DOHH2 (cell line): ENCODE measurements at regions not wholly inside any gene's neighbourhood (a gene's known extent, or its start where the extent isn't known, plus 50 kb on each side); places are given as distances from the start of the nearest gene placed in this dataset.

Source experiments
- EZH2phosphoT487 ChIP-seq: fragments of 200-600 bp; sonication (generic); IDR thresholded peaks from 2 replicates; pipeline ENCODE4 v1.6.1; 2017; ENCODE audit warnings: borderline replicate concordance, mild to moderate bottlenecking, antibody characterized with exemption, low read length, moderate library complexity, mixed read lengths
- TF ChIP-seq, protein P1 (sequence below): fragments of 200-600 bp; sonication (generic); IDR thresholded peaks from one replicate; pipeline ENCODE4 v1.5.1; 2014; ENCODE audit warnings: antibody characterized with exemption, mild to moderate bottlenecking, low read depth, low read length; ENCODE audit not compliant: poor library complexity, severe bottlenecking

DNA sequence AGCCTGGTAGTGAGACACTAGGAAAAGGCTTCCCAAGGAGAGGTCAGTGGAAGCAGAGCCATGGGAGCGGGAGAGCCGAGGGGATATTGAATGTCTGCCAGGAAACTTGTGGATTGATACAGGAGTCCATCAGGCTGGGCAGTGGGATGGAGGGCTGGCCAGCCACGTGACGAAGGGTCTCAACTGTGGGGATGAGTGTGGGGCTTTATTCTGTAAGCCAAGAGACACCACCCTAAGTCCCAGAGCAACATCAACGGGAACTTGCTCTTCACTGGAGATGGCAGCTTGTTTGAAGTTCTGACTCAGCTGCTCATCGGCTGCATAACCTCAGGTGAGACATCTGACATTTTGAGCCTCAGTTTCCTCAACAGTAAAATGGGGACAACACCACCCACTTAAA, 197.8 kb downstream of the VRK1 start:
- TF ChIP-seq, protein P1, sequence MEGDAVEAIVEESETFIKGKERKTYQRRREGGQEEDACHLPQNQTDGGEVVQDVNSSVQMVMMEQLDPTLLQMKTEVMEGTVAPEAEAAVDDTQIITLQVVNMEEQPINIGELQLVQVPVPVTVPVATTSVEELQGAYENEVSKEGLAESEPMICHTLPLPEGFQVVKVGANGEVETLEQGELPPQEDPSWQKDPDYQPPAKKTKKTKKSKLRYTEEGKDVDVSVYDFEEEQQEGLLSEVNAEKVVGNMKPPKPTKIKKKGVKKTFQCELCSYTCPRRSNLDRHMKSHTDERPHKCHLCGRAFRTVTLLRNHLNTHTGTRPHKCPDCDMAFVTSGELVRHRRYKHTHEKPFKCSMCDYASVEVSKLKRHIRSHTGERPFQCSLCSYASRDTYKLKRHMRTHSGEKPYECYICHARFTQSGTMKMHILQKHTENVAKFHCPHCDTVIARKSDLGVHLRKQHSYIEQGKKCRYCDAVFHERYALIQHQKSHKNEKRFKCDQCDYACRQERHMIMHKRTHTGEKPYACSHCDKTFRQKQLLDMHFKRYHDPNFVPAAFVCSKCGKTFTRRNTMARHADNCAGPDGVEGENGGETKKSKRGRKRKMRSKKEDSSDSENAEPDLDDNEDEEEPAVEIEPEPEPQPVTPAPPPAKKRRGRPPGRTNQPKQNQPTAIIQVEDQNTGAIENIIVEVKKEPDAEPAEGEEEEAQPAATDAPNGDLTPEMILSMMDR: no peak
- TF ChIP-seq EZH2phosphoT487: no peak
